ENCODE measurements at regions not wholly inside any gene's neighbourhood (a gene's known extent, or its start where the extent isn't known, plus 50 kb on each side); places are given as distances from the start of the nearest gene placed in this dataset.

- no peak for DNase-seq
- POLR2A ChIA-PET, result interaction anchor here (0.8 kb wide), 1 partner anchor 262 kb away, joined by 3 read pairs; no protein-coding TSS in a partner anchor
These were observed 70.0 kb upstream of the TAF1B start for GRCh38 chr2:9772999-9773902.

GRCh38 chr2:9773903-9774239 is 69.4 kb upstream of the TAF1B start:
- H3K27me3 Mint-ChIP-seq, result no peaks in the 10 kb centered on the region
- ATAC-seq (no peak), DNase-seq (no peak)
- H3K4me1 Mint-ChIP-seq, result peaks cover 20% of the 10 kb centered on the region
- ChIA-PET POLR2A (interaction anchor here (0.7 kb wide), 1 partner anchor 331 kb away, joined by 3 read pairs; no protein-coding TSS in a partner anchor), CTCF (interaction anchor here (0.7 kb wide), 2 partner anchors 36 to 96 kb away, joined by 3 to 4 read pairs; no protein-coding TSS in a partner anchor)
- no peaks in the 10 kb centered on the region for H3K9me3 Mint-ChIP-seq (ENCODE audit: low read depth)
- intact Hi-C loops (cut with DNase I, micrococcal nuclease), result no loop called here
- no peak overlapping the region for H3K4me3 Mint-ChIP-seq
- no peak overlapping the region for H3K27ac Mint-ChIP-seq
- H3K36me3 Mint-ChIP-seq (ENCODE audit: low read depth), result no peaks in the 10 kb centered on the region

More at GRCh38 chr2:9772999-9773902, 70.0 kb upstream of the TAF1B start:
- intact Hi-C loops (cut with DNase I, micrococcal nuclease), result no loop called here
- H3K27me3 Mint-ChIP-seq, result no peaks in the 10 kb centered on the region
- H3K27ac Mint-ChIP-seq, result no peak overlapping the region
- no peak overlapping the region for H3K4me3 Mint-ChIP-seq
- CTCF ChIA-PET, result interaction anchor here (0.6 to 2.7 kb wide), 5 partner anchors 19 to 210 kb away, joined by 3 to 9 read pairs (median 3); no protein-coding TSS in a partner anchor
- H3K36me3 Mint-ChIP-seq (ENCODE audit: low read depth), result no peaks in the 10 kb centered on the region
- no peaks in the 10 kb centered on the region for H3K9me3 Mint-ChIP-seq (ENCODE audit: low read depth)
- H3K4me1 Mint-ChIP-seq, result peaks cover 14% of the 10 kb centered on the region
- no peak for ATAC-seq

- no peaks in the 10 kb centered on the region for H3K9me3 Mint-ChIP-seq (ENCODE audit: low read depth)
- H3K27me3 Mint-ChIP-seq, result no peaks in the 10 kb centered on the region
- H3K4me1 Mint-ChIP-seq, result peaks cover 20% of the 10 kb centered on the region
- H3K27ac Mint-ChIP-seq, result no peak overlapping the region
- CTCF ChIA-PET, result interaction anchor here (0.6 to 0.7 kb wide), 4 partner anchors 20 to 135 kb away, joined by 3 to 4 read pairs (median 3); no protein-coding TSS in a partner anchor
- H3K36me3 Mint-ChIP-seq (ENCODE audit: low read depth), result no peaks in the 10 kb centered on the region
- no peak overlapping the region for H3K4me3 Mint-ChIP-seq
- POLR2A ChIA-PET, result interaction anchor here (0.7 kb wide), 1 partner anchor 331 kb away, joined by 3 read pairs; no protein-coding TSS in a partner anchor
- intact Hi-C loops (cut with DNase I, micrococcal nuclease), result no loop called here
- no peak for DNase-seq
- no peak for ATAC-seq
These were observed 69.0 kb upstream of the TAF1B start for GRCh38 chr2:9774266-9774665.

GRCh38 chr2:9775351-9775750 is 67.9 kb upstream of the TAF1B start:
- intact Hi-C loops (cut with DNase I, micrococcal nuclease), result no loop called here
- ChIA-PET CTCF (interaction anchor here (0.7 kb wide), 1 partner anchor 36 kb away, joined by 3 read pairs; no protein-coding TSS in a partner anchor), POLR2A (no interaction called here)
- DNase-seq (no peak), ATAC-seq (no peak)
- Mint-ChIP-seq H3K27me3 (no peaks in the 10 kb centered on the region), H3K9me3 (ENCODE audit: low read depth) (no peaks in the 10 kb centered on the region), H3K4me3 (no peak overlapping the region), H3K4me1 (peaks cover 20% of the 10 kb centered on the region), H3K27ac (no peak overlapping the region), H3K36me3 (ENCODE audit: low read depth) (no peaks in the 10 kb centered on the region)

- DNase-seq (no peak), ATAC-seq (no peak)
- intact Hi-C loops (cut with DNase I, micrococcal nuclease), result no loop called here
- H3K36me3 Mint-ChIP-seq (ENCODE audit: low read depth), result no peaks in the 10 kb centered on the region
- H3K4me1 Mint-ChIP-seq, result peaks cover 28% of the 10 kb centered on the region
- no peak overlapping the region for H3K27ac Mint-ChIP-seq
- ChIA-PET CTCF (interaction anchor here (0.7 kb wide), 1 partner anchor 37 kb away, joined by 3 read pairs; no protein-coding TSS in a partner anchor), POLR2A (no interaction called here)
- H3K27me3 Mint-ChIP-seq, result no peaks in the 10 kb centered on the region
- no peak overlapping the region for H3K4me3 Mint-ChIP-seq
- no peaks in the 10 kb centered on the region for H3K9me3 Mint-ChIP-seq (ENCODE audit: low read depth)
These were observed 67.1 kb upstream of the TAF1B start for GRCh38 chr2:9775999-9776712.

- H3K4me3 Mint-ChIP-seq, result no peak overlapping the region
- DNase-seq (no peak), ATAC-seq (no peak)
- no peaks in the 10 kb centered on the region for H3K36me3 Mint-ChIP-seq (ENCODE audit: low read depth)
- CTCF ChIA-PET, result interaction anchor here (0.9 kb wide), 1 partner anchor 22 kb away, joined by 3 read pairs; no protein-coding TSS in a partner anchor
- POLR2A ChIA-PET, result no interaction called here
- no peaks in the 10 kb centered on the region for H3K27me3 Mint-ChIP-seq
- no peaks in the 10 kb centered on the region for H3K9me3 Mint-ChIP-seq (ENCODE audit: low read depth)
- no peak overlapping the region for H3K27ac Mint-ChIP-seq
- peaks cover 37% of the 10 kb centered on the region for H3K4me1 Mint-ChIP-seq
- intact Hi-C loops (cut with DNase I, micrococcal nuclease), result no loop called here
These were observed 66.2 kb upstream of the TAF1B start for GRCh38 chr2:9777081-9777480.

- ATAC-seq, result no peak
- Mint-ChIP-seq H3K27ac (peak overlapping the region; percentile 39), H3K4me1 (peaks cover 46% of the 10 kb centered on the region), H3K36me3 (ENCODE audit: low read depth) (no peaks in the 10 kb centered on the region), H3K27me3 (no peaks in the 10 kb centered on the region), H3K4me3 (no peak overlapping the region), H3K9me3 (ENCODE audit: low read depth) (no peaks in the 10 kb centered on the region)
- ChIA-PET POLR2A (no interaction called here), CTCF (interaction anchor here (0.6 to 0.9 kb wide), 2 partner anchors 21 to 42 kb away, joined by 4 read pairs; no protein-coding TSS in a partner anchor)
- peak; percentile 58 for DNase-seq
- intact Hi-C loops (cut with DNase I, micrococcal nuclease), result no loop called here
These were observed 65.3 kb upstream of the TAF1B start for GRCh38 chr2:9778012-9778411.

- DNase-seq (no peak), ATAC-seq (no peak)
- Mint-ChIP-seq H3K27me3 (no peaks in the 10 kb centered on the region), H3K4me3 (no peak overlapping the region), H3K27ac (no peak overlapping the region), H3K36me3 (ENCODE audit: low read depth) (no peaks in the 10 kb centered on the region), H3K4me1 (peaks cover 52% of the 10 kb centered on the region), H3K9me3 (ENCODE audit: low read depth) (no peaks in the 10 kb centered on the region)
- POLR2A ChIA-PET, result no interaction called here
- CTCF ChIA-PET, result interaction anchor here (0.6 to 2.8 kb wide), 4 partner anchors 9 to 42 kb away, joined by 4 to 23 read pairs (median 4); no protein-coding TSS in a partner anchor
- intact Hi-C loops (cut with DNase I, micrococcal nuclease), result no loop called here
These were observed 64.6 kb upstream of the TAF1B start for GRCh38 chr2:9778471-9779316.

- intact Hi-C loops (cut with DNase I, micrococcal nuclease), result loop anchor here (2.0 to 5.0 kb wide), 2 partner anchors 71 to 222 kb away; partner anchors contain the start of gene ADAM17 (in 1 of the 2)
These were observed 63.5 kb upstream of the TAF1B start for GRCh38 chr2:9779596-9780264.

More at GRCh38 chr2:9779596-9780264, 63.5 kb upstream of the TAF1B start:
- peak overlapping the region; percentile 51 for H3K4me3 Mint-ChIP-seq
- POLR2A ChIA-PET, result interaction anchor here (0.6 kb wide), 1 partner anchor 305 kb away, joined by 3 read pairs; no protein-coding TSS in a partner anchor
- no peaks in the 10 kb centered on the region for H3K36me3 Mint-ChIP-seq (ENCODE audit: low read depth)
- no peaks in the 10 kb centered on the region for H3K9me3 Mint-ChIP-seq (ENCODE audit: low read depth)
- DNase-seq, result peak; percentile 74
- H3K4me1 Mint-ChIP-seq, result peaks cover 52% of the 10 kb centered on the region
- peak; percentile 51 for ATAC-seq
- peak overlapping the region; percentile 83 for H3K27ac Mint-ChIP-seq
- H3K27me3 Mint-ChIP-seq, result no peaks in the 10 kb centered on the region
- CTCF ChIA-PET, result interaction anchor here (1.1 to 2.8 kb wide), 3 partner anchors 10 to 185 kb away, joined by 4 to 23 read pairs (median 5); no protein-coding TSS in a partner anchor
